ENCODE measurements at regions not wholly inside any gene's neighbourhood (a gene's known extent, or its start where the extent isn't known, plus 50 kb on each side); places are given as distances from the start of the nearest gene placed in this dataset.

- TF ChIP-seq POLR2A (IDR thresholded peaks at IDR 0.05) = no peak
- no peak for TF ChIP-seq CTCF (IDR thresholded peaks at IDR 0.05)
- no peaks in the 10 kb centered on the region for H3K36me3 ChIP-seq
- H3K27ac ChIP-seq = no peak overlapping the region
- ATAC-seq = no peak
- no peak overlapping the region for H3K4me3 ChIP-seq
- no peak for DNase-seq
- intact Hi-C loops (cut with DNase I) = no loop called here
- WGBS (ENCODE audit: insufficient coverage, low coverage, low lambda C conversion rate, missing lambda C conversion rate) = 60% methylated on average over 6 of the region's 6 CpGs
- H3K27me3 ChIP-seq = no peaks in the 10 kb centered on the region
- no peaks in the 10 kb centered on the region for H3K9me3 ChIP-seq
- no peaks in the 10 kb centered on the region for H3K4me1 ChIP-seq
Measured at GRCh38 chr5:124262470-124262869, 484.0 kb downstream of the ZNF608 start.

GRCh38 chr5:124261848-124262247 lies 484.6 kb downstream of the ZNF608 start:
- Histone ChIP-seq H3K4me3 (no peak overlapping the region), H3K9me3 (no peaks in the 10 kb centered on the region), H3K27ac (no peak overlapping the region), H3K4me1 (no peaks in the 10 kb centered on the region), H3K36me3 (no peaks in the 10 kb centered on the region), H3K27me3 (no peaks in the 10 kb centered on the region)
- WGBS (ENCODE audit: insufficient coverage, low coverage, low lambda C conversion rate, missing lambda C conversion rate) = 56% methylated on average over 1 of the region's 1 CpG
- DNase-seq = no peak
- no peak for TF ChIP-seq CTCF (IDR thresholded peaks at IDR 0.05)
- no peak for TF ChIP-seq POLR2A (IDR thresholded peaks at IDR 0.05)
- intact Hi-C loops (cut with DNase I) = no loop called here
- no peak for ATAC-seq

- Histone ChIP-seq H3K27ac (no peak overlapping the region), H3K27me3 (no peaks in the 10 kb centered on the region), H3K36me3 (no peaks in the 10 kb centered on the region), H3K4me1 (no peaks in the 10 kb centered on the region), H3K4me3 (no peak overlapping the region), H3K9me3 (no peaks in the 10 kb centered on the region)
- DNase-seq (no peak), ATAC-seq (no peak)
- intact Hi-C loops (cut with DNase I) = no loop called here
- no peak for TF ChIP-seq POLR2A (IDR thresholded peaks at IDR 0.05)
- no peak for TF ChIP-seq CTCF (IDR thresholded peaks at IDR 0.05)
- WGBS (ENCODE audit: insufficient coverage, low coverage, low lambda C conversion rate, missing lambda C conversion rate) = 64% methylated on average over 5 of the region's 10 CpGs
Measured at GRCh38 chr5:124260921-124261515, 485.4 kb downstream of the ZNF608 start.

GRCh38 chr5:124259017-124259416 lies 487.4 kb downstream of the ZNF608 start:
- Histone ChIP-seq H3K27ac (no peak overlapping the region), H3K27me3 (no peaks in the 10 kb centered on the region), H3K4me3 (no peak overlapping the region), H3K9me3 (no peaks in the 10 kb centered on the region), H3K4me1 (no peaks in the 10 kb centered on the region), H3K36me3 (no peaks in the 10 kb centered on the region)
- ATAC-seq (no peak), DNase-seq (no peak)
- intact Hi-C loops (cut with DNase I) = no loop called here
- WGBS (ENCODE audit: insufficient coverage, low coverage, low lambda C conversion rate, missing lambda C conversion rate) = 54% methylated on average over 4 of the region's 4 CpGs
- no peak for TF ChIP-seq POLR2A (IDR thresholded peaks at IDR 0.05)
- no peak for TF ChIP-seq CTCF (IDR thresholded peaks at IDR 0.05)

- no CpG with 5 or more reads among the region's 8 CpGs for WGBS (ENCODE audit: insufficient coverage, low coverage, low lambda C conversion rate, missing lambda C conversion rate)
- no peaks in the 10 kb centered on the region for H3K36me3 ChIP-seq
- no peaks in the 10 kb centered on the region for H3K4me1 ChIP-seq
- H3K4me3 ChIP-seq = no peak overlapping the region
- intact Hi-C loops (cut with DNase I) = no loop called here
- H3K27me3 ChIP-seq = no peaks in the 10 kb centered on the region
- DNase-seq (no peak), ATAC-seq (no peak)
- H3K27ac ChIP-seq = no peak overlapping the region
- TF ChIP-seq POLR2A (IDR thresholded peaks at IDR 0.05) (no peak), CTCF (IDR thresholded peaks at IDR 0.05) (no peak)
- H3K9me3 ChIP-seq = no peaks in the 10 kb centered on the region
Measured at GRCh38 chr5:124257048-124257447, 489.4 kb downstream of the ZNF608 start.

Data from right lobe of liver (tissue), 6 donors.